HEK293 (cell line): ENCODE measurements at regions not wholly inside any gene's neighbourhood (a gene's known extent, or its start where the extent isn't known, plus 50 kb on each side); places are given as distances from the start of the nearest gene placed in this dataset.
"Not testable (repeated sequence)": the region's sequence is repeated elsewhere in the genome, so short reads cannot be mapped to it uniquely, and the experiment has no call there.

Experiments
- YY1 ChIP-seq: fragments of 450-650 bp; formaldehyde crosslinking; IDR thresholded peaks from 2 replicates; pipeline ENCODE4 v1.5.1; 2018; ENCODE audit warnings: missing biosample characterization, missing genetic modification characterization
- TF ChIP-seq, protein P1 (sequence below): fragments of 450-650 bp; formaldehyde crosslinking; IDR thresholded peaks from 2 replicates; pipeline ENCODE4 v1.5.1; 2016; ENCODE audit warnings: missing biosample characterization, missing genetic modification characterization

DNA sequence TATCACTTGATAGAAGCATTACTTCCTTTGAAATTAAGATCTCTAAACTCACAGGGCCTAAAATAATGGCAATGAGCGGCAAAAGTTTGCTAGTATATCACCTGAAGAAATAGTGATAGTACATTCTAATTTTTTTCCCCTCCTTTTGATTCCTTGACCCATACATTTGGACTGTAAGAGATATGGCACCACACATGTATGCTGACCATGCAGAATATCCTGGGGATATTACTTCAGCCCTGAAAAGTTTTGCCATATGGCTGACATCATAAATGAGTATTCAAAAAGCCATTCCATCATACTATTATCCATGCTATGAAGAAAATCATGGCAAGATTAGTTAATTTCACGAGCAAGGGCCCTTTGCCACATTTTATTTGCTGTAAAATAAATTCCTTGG lies 576.9 kb downstream of the KCNT2 start:
- TF ChIP-seq, protein P1, sequence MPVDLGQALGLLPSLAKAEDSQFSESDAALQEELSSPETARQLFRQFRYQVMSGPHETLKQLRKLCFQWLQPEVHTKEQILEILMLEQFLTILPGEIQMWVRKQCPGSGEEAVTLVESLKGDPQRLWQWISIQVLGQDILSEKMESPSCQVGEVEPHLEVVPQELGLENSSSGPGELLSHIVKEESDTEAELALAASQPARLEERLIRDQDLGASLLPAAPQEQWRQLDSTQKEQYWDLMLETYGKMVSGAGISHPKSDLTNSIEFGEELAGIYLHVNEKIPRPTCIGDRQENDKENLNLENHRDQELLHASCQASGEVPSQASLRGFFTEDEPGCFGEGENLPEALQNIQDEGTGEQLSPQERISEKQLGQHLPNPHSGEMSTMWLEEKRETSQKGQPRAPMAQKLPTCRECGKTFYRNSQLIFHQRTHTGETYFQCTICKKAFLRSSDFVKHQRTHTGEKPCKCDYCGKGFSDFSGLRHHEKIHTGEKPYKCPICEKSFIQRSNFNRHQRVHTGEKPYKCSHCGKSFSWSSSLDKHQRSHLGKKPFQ (tag by site-specific recombination) = not testable (repeated sequence)
- TF ChIP-seq YY1 (tag by site-specific recombination) = not testable (repeated sequence)
